SK-MEL-5 (cell line): ENCODE measurements at regions not wholly inside any gene's neighbourhood (a gene's known extent, or its start where the extent isn't known, plus 50 kb on each side); places are given as distances from the start of the nearest gene placed in this dataset.

ENCODE experiments used
- DNase-seq: peaks from one replicate; pipeline ENCODE4 v3.0.0-alpha.2; 2016; ENCODE audit warnings: low read depth, low spot score
- in situ Hi-C: cut with HindIII; loops from 2 replicates; pipeline ENCODE4 v1.10.0; 2016; ENCODE audit warnings: low sequenced_read_pairs, high pct_unique_total_duplicates, low pct_unique_long_range_greater_than_20kb

DNA sequence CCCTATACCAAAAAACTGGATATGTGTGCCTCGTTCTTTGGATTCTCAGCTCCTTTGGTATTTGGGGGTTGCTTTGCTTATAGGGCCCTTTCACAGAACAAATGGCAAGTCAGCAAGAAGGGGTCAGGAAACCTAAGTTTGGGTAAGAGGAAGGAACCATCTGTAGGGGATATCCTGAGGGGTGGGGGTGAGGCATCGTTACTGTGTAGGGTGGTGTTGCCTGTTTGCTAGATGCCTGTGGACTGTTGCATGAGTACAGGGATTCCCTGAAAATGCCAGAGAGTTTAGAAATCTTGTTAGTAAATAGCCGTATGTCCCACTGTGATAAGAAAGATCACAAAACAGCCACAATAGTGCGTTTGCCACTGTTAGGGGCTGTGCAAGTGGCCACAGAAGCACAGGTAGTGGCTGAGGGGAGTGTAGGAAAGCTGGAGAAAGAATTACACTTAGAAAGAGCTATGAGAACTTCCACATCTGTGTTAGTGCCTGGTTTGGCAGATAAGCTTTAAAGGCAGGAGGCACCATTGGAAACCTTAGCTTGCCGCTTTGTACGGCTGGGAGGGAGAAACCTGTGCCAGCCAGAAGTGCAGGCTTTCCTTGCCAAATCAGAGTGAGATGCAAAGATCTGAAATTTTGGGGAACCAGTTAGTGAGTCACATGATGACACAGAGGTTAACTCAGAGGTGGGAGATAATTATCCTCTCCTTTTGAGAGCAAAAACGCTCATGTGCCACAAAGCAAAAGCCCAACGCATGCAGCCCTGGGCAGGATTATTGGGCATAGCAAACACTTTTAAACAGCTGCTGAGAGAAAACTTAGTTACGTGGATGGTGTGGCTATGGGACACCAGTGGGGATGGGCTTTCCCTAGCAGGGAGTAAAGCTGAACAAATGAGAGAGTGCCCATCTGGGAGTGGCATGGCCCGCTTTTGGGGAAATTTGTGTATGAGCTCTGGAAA is 343.7 kb downstream of the ARAP2 start:
- in situ Hi-C loops, result no loop called here
- DNase-seq, result no peak

DNA sequence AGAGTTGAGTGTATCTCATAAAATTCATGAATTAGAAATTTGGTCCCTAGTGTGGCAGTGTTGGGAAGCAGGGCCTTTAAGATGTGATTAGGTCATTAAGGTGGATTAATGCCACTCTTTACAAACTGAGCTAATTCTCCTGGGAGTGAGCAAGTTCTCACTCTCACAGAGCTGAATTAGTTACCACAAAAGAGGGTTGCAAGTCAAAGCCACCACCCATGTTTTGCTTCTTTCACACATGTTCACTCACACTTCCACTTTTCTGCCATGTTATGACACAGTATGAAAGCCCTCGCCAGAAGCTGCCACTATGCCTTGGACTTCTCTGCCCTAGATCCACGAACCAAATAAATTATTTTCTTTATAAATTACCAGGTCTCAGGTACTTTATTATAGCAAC is 332.1 kb downstream of the ARAP2 start:
- in situ Hi-C loops, result no loop called here
- no peak for DNase-seq

GRCh38 chr4:35918491-35918977 is 325.8 kb downstream of the ARAP2 start:
- no peak for DNase-seq
- in situ Hi-C loops, result no loop called here

DNA sequence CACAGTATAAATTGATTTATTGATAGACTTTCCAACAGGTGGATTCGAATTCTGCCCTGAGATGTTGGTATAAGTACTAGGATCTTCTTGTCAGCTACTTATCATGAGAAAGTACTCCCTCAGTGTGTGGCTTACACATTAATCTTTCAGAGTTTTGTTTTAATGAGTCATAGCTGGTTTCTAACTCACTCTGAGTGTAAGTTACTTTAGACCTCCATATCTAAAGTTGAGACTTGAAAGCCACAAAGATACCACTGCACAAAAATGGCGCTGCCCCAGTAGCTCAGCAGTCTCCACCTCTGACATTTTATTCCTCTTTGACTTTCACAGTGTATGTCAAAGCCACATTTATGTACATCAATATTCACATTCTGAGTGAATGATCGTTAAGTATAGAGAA is 318.5 kb downstream of the ARAP2 start:
- in situ Hi-C loops, result no loop called here

DNA sequence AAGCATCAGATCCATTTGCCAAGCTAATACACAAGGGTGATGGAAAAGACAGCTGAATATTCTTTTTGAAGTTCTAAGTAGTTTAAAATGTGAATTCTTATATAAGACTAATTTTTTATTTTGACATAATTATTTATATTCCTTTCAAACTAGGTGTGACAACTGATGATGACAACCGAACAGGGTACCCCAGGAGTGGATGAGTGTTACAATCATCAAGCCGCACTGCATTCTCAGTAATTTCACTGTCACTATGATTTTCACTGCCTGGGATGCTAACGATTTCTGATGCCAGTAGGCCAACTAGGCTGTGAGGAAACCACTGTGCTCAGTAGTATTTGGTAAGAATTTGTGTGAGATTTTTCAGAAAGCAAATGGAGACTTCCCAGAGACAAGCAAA is 317.5 kb downstream of the ARAP2 start:
- DNase-seq, result no peak
- in situ Hi-C loops, result no loop called here

More for the DNA sequence above, 318.5 kb downstream of the ARAP2 start:
- no peak for DNase-seq

DNA sequence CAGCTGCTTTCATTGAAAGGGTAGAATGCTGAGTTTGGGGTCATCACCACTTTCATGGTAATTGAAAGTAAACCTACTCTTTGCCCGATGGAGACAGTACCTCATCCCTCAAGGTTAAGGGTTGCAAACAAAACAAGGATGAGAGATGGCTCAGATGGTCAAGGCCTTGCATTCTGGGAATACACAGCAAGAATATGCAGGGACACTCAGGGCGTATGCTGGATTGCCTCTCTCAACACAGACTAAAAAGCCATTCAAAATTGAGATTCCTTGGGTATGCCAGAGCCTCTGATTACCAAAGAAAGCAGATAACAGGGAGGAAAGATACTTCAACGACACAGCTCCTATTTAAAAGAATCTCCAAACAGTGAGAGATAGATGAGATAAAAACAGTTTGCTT is 310.4 kb downstream of the ARAP2 start:
- no peak for DNase-seq
- in situ Hi-C loops, result no loop called here

DNA sequence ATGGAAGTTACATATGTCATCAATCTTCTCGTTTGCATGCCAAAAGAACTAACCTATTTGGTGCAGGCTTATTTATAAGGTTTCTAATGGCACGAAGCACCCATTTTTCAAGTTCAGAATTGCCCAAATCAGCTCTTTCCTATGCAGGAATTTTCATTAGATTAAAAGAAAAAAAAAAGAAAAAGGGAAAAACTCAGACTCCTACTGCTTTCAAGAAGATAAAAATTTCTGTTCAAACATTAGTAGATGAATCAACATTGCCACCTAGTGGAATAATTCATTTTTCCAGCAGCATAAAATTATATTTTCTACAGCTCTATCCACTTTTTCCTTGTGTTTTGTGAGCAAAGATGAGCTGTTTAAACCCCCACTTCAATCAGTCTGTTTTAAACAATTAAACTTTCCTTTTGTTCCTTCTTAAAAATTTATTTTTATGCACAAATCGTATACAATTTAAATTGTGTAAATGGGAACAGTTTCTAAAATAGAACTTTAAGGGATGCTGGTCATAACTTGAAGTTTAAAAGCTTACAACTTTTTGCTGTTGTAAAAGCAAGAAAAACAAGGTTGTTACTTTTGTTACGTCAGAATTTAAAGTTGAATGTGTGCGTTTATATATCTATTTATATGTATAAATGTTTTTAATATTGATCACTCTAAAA is 309.9 kb downstream of the ARAP2 start:
- in situ Hi-C loops, result no loop called here
- DNase-seq, result peak; percentile 53

GRCh38 chr4:35938936-35939335 is 305.4 kb downstream of the ARAP2 start:
- DNase-seq, result no peak
- in situ Hi-C loops, result no loop called here

GRCh38 chr4:35939751-35940150 is 304.6 kb downstream of the ARAP2 start:
- in situ Hi-C loops, result no loop called here

DNA sequence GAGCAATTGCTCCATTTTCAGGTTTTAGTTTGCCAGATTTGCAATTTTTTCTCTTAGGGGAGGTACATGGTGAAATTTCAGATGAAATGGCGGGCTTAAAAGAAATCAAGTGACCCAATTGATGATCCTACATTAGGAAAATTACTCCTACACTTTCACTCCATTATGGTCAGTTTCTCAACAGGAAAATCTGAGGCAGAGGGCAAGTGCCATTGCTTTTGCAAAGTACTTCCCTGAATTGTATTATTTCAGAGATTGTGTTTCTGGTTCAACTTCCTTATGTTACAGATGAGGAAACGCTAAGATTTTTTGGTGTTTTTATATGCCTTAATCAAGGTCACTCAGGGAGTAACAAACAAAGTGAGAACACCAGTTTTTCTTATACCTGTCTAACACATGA is 302.2 kb downstream of the ARAP2 start:
- DNase-seq, result no peak
- in situ Hi-C loops, result no loop called here

More at GRCh38 chr4:35939751-35940150, 304.6 kb downstream of the ARAP2 start:
- no peak for DNase-seq

GRCh38 chr4:35943606-35944005 is 300.7 kb downstream of the ARAP2 start:
- in situ Hi-C loops, result no loop called here
- no peak for DNase-seq

DNA sequence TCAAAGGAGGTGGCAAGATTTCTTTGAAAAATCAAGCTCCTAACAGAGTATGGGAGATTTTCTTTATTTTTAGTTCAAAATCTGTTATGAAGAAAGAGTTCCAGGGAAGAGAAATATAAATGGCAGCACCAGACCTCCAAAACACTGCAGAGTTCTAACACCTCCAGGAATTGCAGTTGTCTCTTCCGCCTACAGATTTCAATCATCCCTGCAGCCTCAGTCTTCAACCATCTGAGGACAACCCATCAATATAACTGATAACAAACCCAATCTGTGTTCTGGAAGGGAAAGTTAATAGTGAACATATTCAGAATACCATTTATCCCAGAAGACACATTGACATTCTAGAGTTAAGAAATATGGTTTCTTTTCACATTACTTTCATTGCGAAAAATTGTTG is 296.1 kb downstream of the ARAP2 start:
- in situ Hi-C loops, result no loop called here
- DNase-seq, result no peak

DNA sequence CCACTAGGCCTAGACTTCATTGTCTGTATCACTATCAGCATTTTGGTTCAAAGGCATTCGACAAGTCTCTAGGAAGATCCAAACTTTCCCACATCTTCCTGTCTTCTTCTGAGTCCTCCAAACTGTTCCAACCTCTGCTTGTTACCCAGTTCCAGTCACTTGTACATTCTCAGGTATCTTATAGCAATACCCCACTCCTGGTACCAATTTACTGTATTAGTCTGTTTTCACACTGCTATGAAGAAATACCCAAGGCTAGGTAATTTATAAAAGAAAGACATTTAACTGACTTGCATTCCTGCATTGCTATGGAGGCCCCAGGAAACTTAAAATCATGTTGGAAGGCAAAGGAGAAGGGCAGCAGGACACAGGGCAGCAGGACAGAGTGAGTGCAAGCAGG is 293.9 kb downstream of the ARAP2 start:
- DNase-seq, result no peak
- in situ Hi-C loops, result no loop called here

- no peak for DNase-seq
- in situ Hi-C loops, result no loop called here
Measured at GRCh38 chr4:35952751-35953150, 291.6 kb downstream of the ARAP2 start.

GRCh38 chr4:35963383-35963782 is 280.9 kb downstream of the ARAP2 start:
- no peak for DNase-seq
- in situ Hi-C loops, result no loop called here

DNA sequence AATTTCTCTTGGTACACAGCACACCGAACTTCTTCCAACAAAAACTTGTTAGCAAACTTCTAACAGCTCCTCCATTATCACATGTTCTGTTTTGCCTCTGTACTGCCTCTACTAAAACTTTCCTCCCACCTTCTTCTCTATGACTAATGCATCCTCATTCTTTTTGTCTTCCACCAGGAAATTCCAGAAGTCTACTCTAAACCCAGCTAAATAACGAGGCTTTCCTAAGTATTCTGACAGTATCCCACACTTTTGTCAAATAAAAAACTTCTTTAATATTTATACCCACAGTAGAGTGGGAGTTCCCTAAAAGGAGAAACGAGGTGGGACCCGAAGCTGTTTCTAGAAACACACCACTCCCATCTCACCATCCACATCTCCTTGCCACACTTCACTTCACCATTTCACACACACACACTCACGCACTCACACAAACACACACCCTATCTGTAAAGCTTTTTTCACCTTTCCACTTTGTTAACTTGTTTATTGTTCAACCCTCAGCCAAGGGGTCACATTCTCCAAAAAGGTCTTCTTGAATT is 280.3 kb downstream of the ARAP2 start:
- no peak for DNase-seq
- in situ Hi-C loops, result no loop called here

- in situ Hi-C loops, result no loop called here
- no peak for DNase-seq
Measured at GRCh38 chr4:35965300-35965699, 279.0 kb downstream of the ARAP2 start.

DNA sequence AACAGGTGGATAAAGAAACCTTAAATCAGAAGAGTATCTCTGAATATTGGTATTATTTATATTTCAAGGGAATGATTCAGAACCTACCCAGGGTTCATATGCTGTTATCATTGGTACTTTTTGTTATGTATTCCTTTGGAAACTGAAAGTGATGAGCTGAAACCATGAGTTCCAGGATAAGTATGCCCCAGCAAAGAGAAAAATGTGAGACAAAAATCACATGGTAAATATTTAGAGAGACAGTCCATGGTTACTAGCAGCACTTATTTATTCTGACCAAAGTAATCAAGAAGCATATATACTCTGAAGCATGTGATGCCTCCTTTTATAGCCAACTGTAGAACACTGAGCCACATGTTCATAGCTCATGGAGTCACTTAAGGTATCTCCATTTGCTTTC is 277.7 kb downstream of the ARAP2 start:
- in situ Hi-C loops, result no loop called here
- no peak for DNase-seq
